RPMI8226 (cell line): ENCODE measurements at regions not wholly inside any gene's neighbourhood (a gene's known extent, or its start where the extent isn't known, plus 50 kb on each side); places are given as distances from the start of the nearest gene placed in this dataset.

Source experiments
- DNase-seq: peaks from one replicate; pipeline ENCODE4 v3.0.0-alpha.2; 2015

DNA sequence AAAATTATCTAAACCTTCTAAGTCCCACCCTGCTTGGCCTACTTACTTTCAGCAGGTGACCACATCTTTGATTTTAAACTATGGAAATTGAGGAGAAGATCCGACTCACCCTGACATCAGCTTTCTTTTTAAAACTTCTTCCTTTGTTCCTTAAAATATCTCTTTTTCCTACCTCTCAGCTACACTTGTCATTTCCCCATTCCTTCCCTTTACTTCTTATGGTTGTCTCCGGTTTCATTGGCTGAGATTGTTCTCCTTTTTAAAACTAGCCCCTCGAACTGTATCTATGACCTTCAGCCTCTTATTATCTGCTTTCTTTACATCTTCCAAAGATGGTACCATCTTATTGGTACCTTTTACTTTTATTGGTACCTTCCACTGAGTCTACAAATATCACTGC lies 87.8 kb upstream of the NRIP1 start:
- DNase-seq, result no peak

GRCh38 chr21:15159382-15160020 lies 94.7 kb upstream of the NRIP1 start:
- DNase-seq, result peak; percentile 38

GRCh38 chr21:15160136-15160535 lies 95.3 kb upstream of the NRIP1 start:
- no peak for DNase-seq

GRCh38 chr21:15162921-15163320 lies 98.1 kb upstream of the NRIP1 start:
- DNase-seq, result no peak

- no peak for DNase-seq
Observed at GRCh38 chr21:15164273-15164672, 99.5 kb upstream of the NRIP1 start.

DNA sequence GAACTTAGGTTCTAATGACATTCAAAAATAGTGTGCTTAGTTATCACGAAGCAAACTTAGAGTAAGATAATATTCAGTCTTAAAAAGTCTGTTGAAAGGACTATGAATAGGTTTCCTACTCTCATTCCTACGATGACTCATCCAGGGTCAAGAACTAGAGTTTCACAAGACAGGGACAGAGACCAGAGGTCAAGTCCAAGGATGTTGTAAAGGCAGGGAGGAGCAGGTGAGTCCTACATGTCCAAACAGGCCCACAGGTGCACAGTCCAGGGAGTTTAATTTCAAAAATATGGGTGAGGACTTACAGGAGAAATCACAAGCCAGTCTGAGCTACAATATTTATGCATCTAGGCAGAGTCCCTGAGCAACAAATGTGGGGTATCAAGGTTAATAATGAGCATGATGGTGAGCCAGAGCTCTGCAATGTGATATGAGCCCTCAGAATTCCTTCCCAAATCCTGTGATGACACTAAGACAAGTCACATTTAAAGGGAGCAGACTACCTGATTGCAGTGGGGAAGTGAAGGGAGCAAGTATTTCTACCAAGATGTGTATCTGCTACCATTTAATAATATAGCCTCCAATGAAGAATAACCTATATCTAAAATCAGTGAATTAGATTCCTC lies 100.0 kb upstream of the NRIP1 start:
- no peak for DNase-seq

DNA sequence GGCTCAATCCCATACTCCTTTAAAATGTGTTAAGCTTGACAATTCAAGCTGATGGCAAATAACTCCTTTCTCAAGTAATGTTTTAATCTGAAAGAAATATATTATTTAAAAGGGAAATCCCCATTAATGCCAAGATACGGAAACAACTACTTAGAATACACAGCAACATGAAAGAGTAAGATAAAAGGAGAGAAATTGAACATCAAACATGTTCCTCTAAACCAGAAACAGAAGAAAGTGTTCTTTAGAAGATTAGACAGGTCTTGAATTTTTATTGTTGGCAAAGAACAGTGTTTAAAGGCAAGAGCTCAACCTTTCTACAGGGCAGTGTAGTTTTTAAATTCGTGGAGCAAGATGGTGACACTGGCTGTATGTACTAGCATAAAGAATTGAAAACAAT lies 105.8 kb upstream of the NRIP1 start:
- no peak for DNase-seq

DNA sequence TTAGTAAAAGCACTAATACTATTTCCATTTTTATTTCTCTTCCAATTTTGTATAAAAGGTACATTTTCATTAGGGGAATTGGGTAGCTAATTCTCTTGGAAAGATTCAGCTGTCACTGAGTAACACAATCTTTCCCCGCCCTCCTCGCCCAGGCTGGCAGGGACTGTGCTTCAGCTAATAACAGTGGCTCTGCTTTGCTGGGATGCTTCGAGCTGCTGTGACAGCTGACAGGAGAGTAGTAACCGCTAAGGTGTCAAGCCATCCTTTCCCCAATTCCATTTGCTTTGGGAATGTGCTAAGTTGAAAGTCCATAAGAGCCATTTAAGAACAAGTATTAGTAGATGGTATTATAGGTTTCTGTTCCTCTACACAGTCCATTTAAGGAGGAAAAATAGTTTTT lies 106.7 kb upstream of the NRIP1 start:
- no peak for DNase-seq

DNA sequence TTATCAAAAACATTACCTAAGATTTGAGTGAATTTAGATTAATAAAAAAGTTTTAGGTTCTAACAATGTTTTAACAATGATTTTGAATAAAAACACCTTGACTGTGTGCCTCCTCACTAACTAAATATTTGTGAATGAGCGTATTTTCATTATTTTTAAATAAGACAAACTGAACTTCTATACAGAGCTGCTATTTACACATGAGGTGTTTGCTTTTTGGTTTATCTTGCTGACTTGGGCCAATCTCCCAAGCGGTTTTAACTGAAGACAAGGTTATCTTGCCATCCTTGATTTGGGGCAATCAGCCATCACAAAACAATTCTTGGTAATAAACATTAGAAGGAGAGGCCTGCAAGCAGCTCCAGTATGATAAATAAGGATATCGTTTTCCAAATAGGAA lies 108.2 kb upstream of the NRIP1 start:
- DNase-seq, result no peak

DNA sequence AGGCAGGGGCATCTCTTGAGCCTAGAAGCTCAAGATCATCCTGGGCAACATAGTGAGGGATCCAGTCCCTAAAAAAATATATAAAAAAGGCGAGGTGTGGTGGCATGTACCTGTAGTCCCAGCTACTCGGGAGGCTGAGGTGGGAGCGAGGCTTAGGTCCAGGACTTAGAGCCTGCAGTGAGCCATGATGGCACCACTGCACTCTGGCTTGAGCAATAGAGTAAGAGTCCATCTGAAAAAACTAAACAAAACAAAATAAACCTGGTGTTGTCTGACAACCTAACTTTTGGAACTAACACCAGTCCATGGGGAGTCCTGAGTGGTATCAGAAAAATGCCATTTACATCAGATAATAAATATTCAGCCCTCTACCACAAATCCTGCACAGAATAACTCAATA lies 110.1 kb upstream of the NRIP1 start:
- DNase-seq, result no peak

DNA sequence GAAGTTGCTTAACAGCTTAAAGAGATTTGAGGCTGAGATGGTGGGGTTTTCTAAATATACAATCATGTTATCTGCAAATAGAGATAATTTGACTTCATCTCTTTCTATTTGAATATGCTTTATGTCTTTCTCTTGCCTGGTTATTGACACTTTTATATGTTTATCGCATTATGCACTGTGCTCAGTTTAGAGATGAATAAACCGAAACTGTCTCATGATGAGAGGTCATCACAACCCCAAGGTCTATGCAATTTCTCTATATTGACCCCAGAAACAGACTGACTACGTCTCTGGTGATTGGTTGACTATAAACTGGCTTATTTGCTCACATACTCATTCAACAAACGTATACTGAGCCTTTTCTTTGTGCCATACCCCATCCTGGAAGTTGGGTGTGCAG lies 117.9 kb upstream of the NRIP1 start:
- DNase-seq, result no peak

- DNase-seq, result no peak
Observed at GRCh38 chr21:15183813-15184257, 119.0 kb upstream of the NRIP1 start.

- DNase-seq, result no peak
Observed at GRCh38 chr21:15190412-15190811, 125.6 kb upstream of the NRIP1 start.

- no peak for DNase-seq
Observed at GRCh38 chr21:15190837-15191236, 126.0 kb upstream of the NRIP1 start.

DNA sequence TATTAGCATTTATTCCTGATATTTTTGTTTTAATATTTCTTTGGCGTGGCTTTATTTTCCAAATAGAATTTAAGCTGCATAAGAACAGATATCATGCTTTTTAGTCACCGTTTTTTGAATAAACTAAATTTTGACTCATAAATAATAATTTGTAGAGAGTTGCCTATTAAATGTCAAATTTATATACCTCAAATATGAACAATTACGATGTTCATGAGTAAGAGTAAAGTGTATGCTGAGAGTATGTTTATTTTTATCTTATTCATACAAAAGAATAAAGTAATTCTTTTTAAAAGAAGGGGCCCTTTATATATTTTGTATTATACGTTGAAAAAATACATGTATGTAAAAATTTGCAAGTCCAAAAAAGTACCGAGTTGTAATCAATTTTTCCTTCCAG lies 126.5 kb upstream of the NRIP1 start:
- no peak for DNase-seq

DNA sequence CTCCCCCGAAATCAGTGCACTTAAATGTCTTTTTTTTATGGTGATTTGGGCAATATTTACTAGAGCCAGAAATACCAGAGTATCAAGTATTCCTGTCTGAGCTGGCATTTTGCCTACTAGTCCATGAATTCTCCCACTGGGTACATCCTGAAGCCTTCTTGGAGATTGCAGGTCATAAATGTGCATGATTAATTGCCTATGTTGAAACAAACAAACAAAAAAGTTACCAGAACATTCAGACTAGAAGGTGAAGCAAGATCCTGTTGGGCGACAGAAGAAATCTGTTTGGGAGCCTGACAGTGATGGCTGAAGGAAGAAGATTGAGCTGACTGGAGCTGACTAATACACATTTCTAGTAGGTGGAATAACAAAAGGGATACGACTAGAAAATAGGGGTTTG lies 127.4 kb upstream of the NRIP1 start:
- no peak for DNase-seq

- no peak for DNase-seq
Observed at GRCh38 chr21:15193937-15194336, 129.1 kb upstream of the NRIP1 start.

GRCh38 chr21:15195104-15195503 lies 130.3 kb upstream of the NRIP1 start:
- DNase-seq, result no peak

- DNase-seq, result no peak
Observed at GRCh38 chr21:15195768-15196167, 131.0 kb upstream of the NRIP1 start.

DNA sequence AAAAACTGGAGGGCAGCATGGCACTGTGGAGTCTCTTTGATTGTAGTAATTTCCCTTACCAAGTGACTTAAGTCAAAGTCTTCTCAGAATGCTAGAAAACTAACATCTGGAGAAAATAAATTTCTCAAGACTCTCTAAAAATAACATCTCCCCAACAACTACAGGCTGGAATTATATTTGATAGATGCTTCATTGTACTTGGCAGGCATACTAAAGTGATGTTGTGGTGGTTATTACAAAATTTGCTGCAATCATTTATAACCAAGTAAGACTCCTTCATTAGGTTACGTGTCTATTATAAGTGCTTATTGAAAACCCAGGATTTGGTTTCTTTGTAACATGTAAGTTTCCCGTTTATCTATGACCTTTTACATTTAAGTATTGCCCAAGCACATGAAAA lies 132.9 kb upstream of the NRIP1 start:
- no peak for DNase-seq

- DNase-seq, result no peak
Observed at GRCh38 chr21:15199414-15200383, 134.9 kb upstream of the NRIP1 start.

DNA sequence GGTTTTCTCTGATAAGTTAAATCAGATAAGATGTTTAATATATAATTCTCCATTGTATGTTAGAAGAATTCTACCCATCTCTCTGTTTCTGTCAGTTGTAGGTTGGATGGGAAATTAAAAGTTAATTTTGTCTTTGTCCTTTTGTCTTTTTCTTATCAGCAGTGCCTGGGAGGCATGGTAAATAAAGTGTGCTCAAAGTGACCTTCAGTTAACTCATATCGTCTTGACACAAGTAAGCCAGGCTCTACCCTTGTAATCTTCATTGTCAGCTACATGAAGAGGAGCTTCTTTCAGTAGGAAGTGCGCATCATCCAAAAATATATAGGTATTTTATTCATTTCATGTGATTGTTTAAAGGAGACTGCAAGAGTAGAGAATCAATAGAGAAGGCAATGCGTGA lies 138.9 kb upstream of the NRIP1 start:
- DNase-seq, result no peak

DNA sequence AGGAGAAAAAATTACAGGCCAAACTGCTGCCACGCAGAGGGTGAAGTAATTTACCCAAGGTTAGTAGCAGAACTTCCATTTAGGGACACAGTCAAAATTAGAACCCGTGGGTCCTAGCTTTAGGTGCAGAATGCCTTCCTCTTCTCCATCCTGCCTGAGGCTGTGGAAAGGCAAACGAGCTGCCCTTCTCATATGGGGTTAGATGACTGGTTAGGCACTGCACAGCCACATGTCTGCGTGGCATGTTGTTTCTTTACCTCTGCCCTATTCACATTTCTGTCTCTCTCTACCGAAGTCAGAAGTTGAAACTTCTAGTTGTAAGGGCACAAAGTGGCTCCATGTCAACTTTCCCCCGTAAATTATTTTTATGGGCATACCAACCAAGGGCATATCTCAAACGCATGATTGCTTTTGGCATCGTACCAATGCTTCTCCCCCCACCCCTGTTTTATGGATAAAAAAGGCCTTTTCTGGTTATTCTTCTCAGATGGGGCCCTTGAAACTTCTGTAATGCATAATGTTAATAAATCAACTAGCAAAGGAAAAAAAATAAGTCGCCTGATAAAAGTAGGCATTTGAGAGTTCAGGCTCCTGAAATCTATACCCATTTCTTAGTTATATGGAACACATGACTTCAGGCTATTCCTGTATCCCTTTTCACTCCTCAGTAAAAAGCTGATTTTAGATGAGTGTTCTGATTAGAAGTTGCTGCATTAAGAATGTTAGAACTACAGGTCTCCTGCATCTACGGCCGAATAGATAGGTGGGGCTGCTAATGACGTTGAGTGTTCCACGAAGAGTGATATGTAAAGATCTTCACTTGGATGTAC lies 139.6 kb upstream of the NRIP1 start:
- no peak for DNase-seq
